D721Med (cell line): ENCODE measurements at regions not wholly inside any gene's neighbourhood (a gene's known extent, or its start where the extent isn't known, plus 50 kb on each side); places are given as distances from the start of the nearest gene placed in this dataset.

Experiments used
- DNase-seq: peaks from one replicate; pipeline ENCODE4 v3.0.0; 2011; ENCODE audit warnings: low spot score; ENCODE audit not compliant: insufficient read length
- FAIRE-seq: peaks from 2 replicates; lab custom pipeline; 2011; peaks lifted over from hg19 to GRCh38; lab: Jason Lieb, UNC
- TF ChIP-seq, protein P1 (sequence below): IDR thresholded peaks from 2 replicates; pipeline ENCODE4 v1.5.1; 2012; ENCODE audit warnings: mild to moderate bottlenecking, control low read depth; ENCODE audit not compliant: insufficient read depth; ENCODE audit errors: missing control alignments

- FAIRE-seq (no peak), DNase-seq (no peak)
- TF ChIP-seq, protein P1, sequence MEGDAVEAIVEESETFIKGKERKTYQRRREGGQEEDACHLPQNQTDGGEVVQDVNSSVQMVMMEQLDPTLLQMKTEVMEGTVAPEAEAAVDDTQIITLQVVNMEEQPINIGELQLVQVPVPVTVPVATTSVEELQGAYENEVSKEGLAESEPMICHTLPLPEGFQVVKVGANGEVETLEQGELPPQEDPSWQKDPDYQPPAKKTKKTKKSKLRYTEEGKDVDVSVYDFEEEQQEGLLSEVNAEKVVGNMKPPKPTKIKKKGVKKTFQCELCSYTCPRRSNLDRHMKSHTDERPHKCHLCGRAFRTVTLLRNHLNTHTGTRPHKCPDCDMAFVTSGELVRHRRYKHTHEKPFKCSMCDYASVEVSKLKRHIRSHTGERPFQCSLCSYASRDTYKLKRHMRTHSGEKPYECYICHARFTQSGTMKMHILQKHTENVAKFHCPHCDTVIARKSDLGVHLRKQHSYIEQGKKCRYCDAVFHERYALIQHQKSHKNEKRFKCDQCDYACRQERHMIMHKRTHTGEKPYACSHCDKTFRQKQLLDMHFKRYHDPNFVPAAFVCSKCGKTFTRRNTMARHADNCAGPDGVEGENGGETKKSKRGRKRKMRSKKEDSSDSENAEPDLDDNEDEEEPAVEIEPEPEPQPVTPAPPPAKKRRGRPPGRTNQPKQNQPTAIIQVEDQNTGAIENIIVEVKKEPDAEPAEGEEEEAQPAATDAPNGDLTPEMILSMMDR: no peak
Measured at GRCh38 chrX:22520128-22520828, 247.6 kb downstream of the CBLL2 start.

- DNase-seq (no peak), FAIRE-seq (no peak)
- TF ChIP-seq, protein P1: no peak
Measured at GRCh38 chrX:22526339-22526738, 253.6 kb downstream of the CBLL2 start.

GRCh38 chrX:22527302-22527701, 254.6 kb downstream of the CBLL2 start:
- TF ChIP-seq, protein P1: no peak
- FAIRE-seq: no peak

DNA sequence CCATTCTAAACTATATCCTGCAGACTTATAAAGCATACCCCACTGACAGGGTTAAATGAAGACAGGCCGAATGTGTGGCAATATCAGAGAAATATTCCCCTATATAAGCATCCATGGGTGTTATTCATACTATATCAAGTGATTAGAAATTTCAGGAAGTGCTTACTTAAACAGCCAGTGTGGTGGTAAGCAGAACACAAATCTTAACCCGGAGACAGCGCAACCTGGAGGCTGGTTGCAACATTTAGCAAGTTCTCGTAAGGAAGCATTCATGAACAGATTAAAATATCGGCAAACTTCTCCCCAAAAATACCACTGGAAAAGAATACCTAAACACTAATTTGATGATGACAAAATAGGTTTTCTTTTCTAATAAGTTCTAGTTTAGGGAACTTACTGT, 261.2 kb downstream of the CBLL2 start:
- TF ChIP-seq, protein P1: no peak
- DNase-seq: no peak
- no peak for FAIRE-seq

More at GRCh38 chrX:22527302-22527701, 254.6 kb downstream of the CBLL2 start:
- DNase-seq: no peak

- TF ChIP-seq, protein P1: no peak
- FAIRE-seq (no peak), DNase-seq (no peak)
Measured at GRCh38 chrX:22534643-22535042, 261.9 kb downstream of the CBLL2 start.

- TF ChIP-seq, protein P1: no peak
- DNase-seq (no peak), FAIRE-seq (no peak)
Measured at GRCh38 chrX:22536746-22537304, 264.1 kb downstream of the CBLL2 start.

GRCh38 chrX:22538580-22538979, 265.9 kb downstream of the CBLL2 start:
- no peak for DNase-seq
- no peak for FAIRE-seq
- TF ChIP-seq, protein P1: no peak
